SK-N-SH (cell line): ENCODE measurements at regions not wholly inside any gene's neighbourhood (a gene's known extent, or its start where the extent isn't known, plus 50 kb on each side); places are given as distances from the start of the nearest gene placed in this dataset.

Experiments
- CTCF ChIA-PET: fragments of 300-600, 350-600 bp; formaldehyde crosslinking; extraction: SDS; loops from one replicate; lab custom pipeline; 2021; lab: Yijun Ruan, JAX
- POLR2A ChIA-PET: fragments of 350-600 bp; sonication (Branson Sonifier 250); formaldehyde crosslinking; extraction: SDS; loops from one replicate; lab custom pipeline; 2020; ENCODE audit warnings: antibody characterized with exemption, inconsistent platforms; lab: Yijun Ruan, JAX
- DNase-seq: peaks from one replicate; pipeline ENCODE4 v3.0.0; 2012
- H2AFZ ChIP-seq: fragments of 200-600 bp; sonication (generic); 2 replicates; pipeline ENCODE4 v1.8.1; 2016; ENCODE audit warnings: antibody characterized with exemption, mild to moderate bottlenecking, low read depth
- H3F3A ChIP-seq: fragments of 200-600 bp; sonication (generic); replicated peaks from 2 replicates; pipeline ENCODE3; 2016; ENCODE audit warnings: antibody characterized with exemption, mild to moderate bottlenecking; ENCODE audit not compliant: insufficient read depth
- H3K27ac ChIP-seq, 2 experiments: fragments of 200-500 bp in 1 of 2; fragments of 200-600 bp in 1 of 2; sonication (Bioruptor generic) in 1 of 2; sonication (generic), shearing (Covaris generic) in 1 of 2; 2 replicates each; pipeline versions ENCODE4 v1.5.1 to v1.6.1; 2014 to 2016; ENCODE audit warnings: low read depth in 2 of 2, inconsistent platforms in 1 of 2, low read length in 1 of 2, mild to moderate bottlenecking in 1 of 2, mixed read lengths in 1 of 2
- H3K27me3 ChIP-seq: fragments of 200-600 bp; sonication (generic), shearing (Covaris generic); 2 replicates; pipeline ENCODE4 v1.6.1; 2016; ENCODE audit warnings: mixed run types; ENCODE audit not compliant: insufficient read depth
- H3K36me3 ChIP-seq, 2 experiments: fragments of 200-500 bp in 1 of 2; fragments of 200-600 bp in 1 of 2; sonication (Bioruptor generic) in 1 of 2; sonication (generic) in 1 of 2; replicated peaks in 1 of 2; 2 replicates each; pipeline versions ENCODE3 to v1.5.1; 2014 to 2016; ENCODE audit warnings: low read length in 1 of 2, mild to moderate bottlenecking in 1 of 2; ENCODE audit not compliant: insufficient read depth in 2 of 2, control insufficient read depth in 1 of 2
- H3K4me1 ChIP-seq, 2 experiments: fragments of 200-500 bp in 1 of 2; fragments of 200-600 bp in 1 of 2; sonication (Bioruptor generic) in 1 of 2; sonication (generic), shearing (Covaris generic) in 1 of 2; 2 replicates each; pipeline versions ENCODE4 v1.5.1 to v1.6.1; 2014 to 2016; ENCODE audit warnings: low read depth in 1 of 2, low read length in 1 of 2, mixed run types in 1 of 2; ENCODE audit not compliant: insufficient read depth in 2 of 2, control insufficient read depth in 1 of 2
- H3K4me2 ChIP-seq: fragments of 200-600 bp; sonication (generic), shearing (Covaris generic); 2 replicates; pipeline ENCODE4 v1.6.1; 2017; ENCODE audit warnings: mixed run types
- H3K4me3 ChIP-seq, 2 experiments: fragments of 200-500 bp in 1 of 2; fragments of 200-600 bp in 1 of 2; sonication (Bioruptor generic) in 1 of 2; sonication (generic), shearing (Covaris generic) in 1 of 2; 2 replicates each; pipeline versions ENCODE4 v1.5.1 to v1.8.1; 2014 to 2016; ENCODE audit warnings: low read depth in 2 of 2, inconsistent platforms in 1 of 2, low read length in 1 of 2, mild to moderate bottlenecking in 1 of 2, mixed read lengths in 1 of 2, moderate library complexity in 1 of 2
- H3K79me2 ChIP-seq: fragments of 200-600 bp; sonication (generic); 2 replicates; pipeline ENCODE4 v1.8.1; 2017; ENCODE audit warnings: mild to moderate bottlenecking; ENCODE audit not compliant: insufficient read depth
- H3K9ac ChIP-seq: fragments of 200-600 bp; sonication (generic); 2 replicates; pipeline ENCODE4 v1.6.1; 2017; ENCODE audit warnings: mixed run types
- H3K9me2 ChIP-seq: fragments of 200-600 bp; sonication (generic); 2 replicates; pipeline ENCODE4 v1.6.1; 2017; ENCODE audit warnings: mixed run types
- H3K9me3 ChIP-seq: fragments of 200-600 bp; sonication (generic); 2 replicates; pipeline ENCODE4 v1.6.1; 2017; ENCODE audit warnings: mixed run types, mild to moderate bottlenecking, moderate library complexity
- H4K20me1 ChIP-seq: fragments of 200-600 bp; sonication (generic); 2 replicates; pipeline ENCODE4 v1.6.1; 2017; ENCODE audit warnings: mild to moderate bottlenecking, mixed run types; ENCODE audit not compliant: insufficient read depth
- ELF1 ChIP-seq: IDR thresholded peaks from 2 replicates; pipeline ENCODE4 v1.4.0; 2012
- EZH2phosphoT487 ChIP-seq: fragments of 200-600 bp; sonication (generic); IDR thresholded peaks from 2 replicates; pipeline ENCODE4 v1.6.1; 2017; ENCODE audit warnings: low read depth, mixed run types, mild to moderate bottlenecking, antibody characterized with exemption, moderate library complexity, borderline replicate concordance
- FOSL2 ChIP-seq: IDR thresholded peaks from 2 replicates; pipeline ENCODE4 v1.4.0; 2012; ENCODE audit warnings: low read depth, mild to moderate bottlenecking, moderate library complexity, borderline replicate concordance
- GABPA ChIP-seq: IDR thresholded peaks from 2 replicates; pipeline ENCODE4 v1.4.0; 2012; ENCODE audit warnings: low read depth, mild to moderate bottlenecking
- GATA2 ChIP-seq: sonication (generic); formaldehyde crosslinking; IDR thresholded peaks from 2 replicates; pipeline ENCODE4 v1.5.0; 2020; ENCODE audit warnings: mild to moderate bottlenecking, missing genetic modification reagents
- IRF3 ChIP-seq: fragments of 150-350 bp; IDR thresholded peaks from 2 replicates; pipeline ENCODE4 v1.6.1; 2016; ENCODE audit warnings: mild to moderate bottlenecking, low read depth, low read length
- JUND ChIP-seq: IDR thresholded peaks from 2 replicates; pipeline ENCODE4 v1.4.0; 2012
- MEF2A ChIP-seq: IDR thresholded peaks from 2 replicates; pipeline ENCODE4 v1.4.0; 2012; ENCODE audit warnings: low read depth, borderline replicate concordance
- MXI1 ChIP-seq: IDR thresholded peaks from 2 replicates; pipeline ENCODE4 v1.6.1; 2012; ENCODE audit warnings: mild to moderate bottlenecking, low read depth, low read length, improper control_type of control experiment
- NFIC ChIP-seq: IDR thresholded peaks from 2 replicates; pipeline ENCODE4 v1.4.0; 2012; ENCODE audit warnings: borderline replicate concordance
- RAD21 ChIP-seq: IDR thresholded peaks from 2 replicates; pipeline ENCODE4 v1.6.1; 2012; ENCODE audit warnings: mild to moderate bottlenecking, low read length
- REST ChIP-seq: IDR thresholded peaks from 2 replicates; pipeline ENCODE4 v1.6.1; 2012; ENCODE audit warnings: mild to moderate bottlenecking, low read depth, low read length, moderate library complexity
- RFX5 ChIP-seq: IDR thresholded peaks from 2 replicates; pipeline ENCODE4 v1.6.1; 2012; ENCODE audit warnings: mild to moderate bottlenecking, improper control_type of control experiment, low read length
- SIN3A ChIP-seq: IDR thresholded peaks from 2 replicates; pipeline ENCODE4 v1.6.1; 2012; ENCODE audit warnings: low read depth, mild to moderate bottlenecking, low read length, moderate library complexity, borderline replicate concordance
- WGBS: methylation state at CpG from one replicate; pipeline ENCODE4 v1.1.6; 2017; ENCODE audit warnings: low lambda C conversion rate; 5-methylcytosine and 5-hydroxymethylcytosine counted together
- TF ChIP-seq, protein P1 (sequence below): IDR thresholded peaks from 2 replicates; pipeline ENCODE4 v1.4.0; 2012; ENCODE audit warnings: low read depth, borderline replicate concordance

GRCh38 chr10:2225609-2226008, 488.3 kb upstream of the ADARB2 start:
- no peaks in the 10 kb centered on the region for H3K9me2 ChIP-seq
- H3K4me2 ChIP-seq, result no peak overlapping the region
- H2AFZ ChIP-seq, result no peak overlapping the region
- WGBS, result 20% methylated on average over 4 of the region's 10 CpGs
- H3K36me3 ChIP-seq, result no peaks in the 10 kb centered on the region
- TF ChIP-seq RAD21 (no peak), EZH2phosphoT487 (no peak), REST (no peak), JUND (no peak)
- H3K79me2 ChIP-seq, result no peaks in the 10 kb centered on the region
- H3K4me1 ChIP-seq, result peaks cover 0 to 9% of the 10 kb centered on the region in 2 experiments; a peak in 1 of 4 replicates
- H3K9me3 ChIP-seq, result no peaks in the 10 kb centered on the region; the same call in 1 of the 2 replicates
- H3K27me3 ChIP-seq, result no peaks in the 10 kb centered on the region
- no peak overlapping the region; a peak in 1 of 4 replicates for H3K4me3 ChIP-seq
- H4K20me1 ChIP-seq, result no peaks in the 10 kb centered on the region
- POLR2A ChIA-PET, result no interaction called here
- no peaks in the 10 kb centered on the region for H3F3A ChIP-seq
- CTCF ChIA-PET, result no interaction called here
- DNase-seq, result peak; percentile 30
- H3K9ac ChIP-seq, result no peak overlapping the region
- peak overlapping the region in 1 of 2 experiments; percentile 90; a peak in 2 of 4 replicates for H3K27ac ChIP-seq

GRCh38 chr10:2223548-2224320, 486.4 kb upstream of the ADARB2 start:
- no peaks in the 10 kb centered on the region for H3K79me2 ChIP-seq
- no peaks in the 10 kb centered on the region for H3F3A ChIP-seq
- H3K9ac ChIP-seq, result no peak overlapping the region
- H3K27ac ChIP-seq, result no peak overlapping the region
- CTCF ChIA-PET, result interaction anchor here (0.9 to 1.5 kb wide), 2 partner anchors 10 to 601 kb away, joined by 3 to 4 read pairs; no protein-coding TSS in a partner anchor
- no peak overlapping the region for H2AFZ ChIP-seq
- POLR2A ChIA-PET, result no interaction called here
- H3K4me1 ChIP-seq, result peaks cover 0 to 9% of the 10 kb centered on the region in 2 experiments; a peak in 1 of 4 replicates
- no peaks in the 10 kb centered on the region for H3K36me3 ChIP-seq
- H3K4me2 ChIP-seq, result no peak overlapping the region
- H3K9me2 ChIP-seq, result no peaks in the 10 kb centered on the region
- no peak overlapping the region for H3K4me3 ChIP-seq
- TF ChIP-seq REST, result no peak
- no peak for TF ChIP-seq MXI1
- TF ChIP-seq, protein P1, sequence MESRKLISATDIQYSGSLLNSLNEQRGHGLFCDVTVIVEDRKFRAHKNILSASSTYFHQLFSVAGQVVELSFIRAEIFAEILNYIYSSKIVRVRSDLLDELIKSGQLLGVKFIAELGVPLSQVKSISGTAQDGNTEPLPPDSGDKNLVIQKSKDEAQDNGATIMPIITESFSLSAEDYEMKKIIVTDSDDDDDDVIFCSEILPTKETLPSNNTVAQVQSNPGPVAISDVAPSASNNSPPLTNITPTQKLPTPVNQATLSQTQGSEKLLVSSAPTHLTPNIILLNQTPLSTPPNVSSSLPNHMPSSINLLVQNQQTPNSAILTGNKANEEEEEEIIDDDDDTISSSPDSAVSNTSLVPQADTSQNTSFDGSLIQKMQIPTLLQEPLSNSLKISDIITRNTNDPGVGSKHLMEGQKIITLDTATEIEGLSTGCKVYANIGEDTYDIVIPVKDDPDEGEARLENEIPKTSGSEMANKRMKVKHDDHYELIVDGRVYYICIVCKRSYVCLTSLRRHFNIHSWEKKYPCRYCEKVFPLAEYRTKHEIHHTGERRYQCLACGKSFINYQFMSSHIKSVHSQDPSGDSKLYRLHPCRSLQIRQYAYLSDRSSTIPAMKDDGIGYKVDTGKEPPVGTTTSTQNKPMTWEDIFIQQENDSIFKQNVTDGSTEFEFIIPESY, result no peak
- no peak for TF ChIP-seq NFIC
- no peak for TF ChIP-seq ELF1
- no peak for TF ChIP-seq GATA2
- TF ChIP-seq MEF2A, result no peak
- no peak for TF ChIP-seq RFX5
- TF ChIP-seq FOSL2, result no peak
- no peak for TF ChIP-seq IRF3
- TF ChIP-seq GABPA, result no peak
- no peak for TF ChIP-seq SIN3A
- no peaks in the 10 kb centered on the region for H3K27me3 ChIP-seq
- H3K9me3 ChIP-seq, result no peaks in the 10 kb centered on the region
- no peak for DNase-seq
- H4K20me1 ChIP-seq, result no peaks in the 10 kb centered on the region
- WGBS, result 32% methylated on average over 8 of the region's 8 CpGs
